GM10248 (cell line): ENCODE measurements at regions not wholly inside any gene's neighbourhood (a gene's known extent, or its start where the extent isn't known, plus 50 kb on each side); places are given as distances from the start of the nearest gene placed in this dataset.

Source experiments
- CTCF ChIA-PET: fragments of 300-600 bp; sonication (Branson Sonifier 250); formaldehyde crosslinking; extraction: SDS; loops from one replicate; lab custom pipeline; 2021; ENCODE audit warnings: antibody characterized with exemption; lab: Yijun Ruan, JAX
- POLR2A ChIA-PET: fragments of 350-650 bp; sonication (Branson Sonifier 250); formaldehyde crosslinking; extraction: SDS; loops from one replicate; lab custom pipeline; 2020; ENCODE audit warnings: antibody characterized with exemption; lab: Yijun Ruan, JAX
- DNase-seq: peaks from one replicate; pipeline ENCODE4 v3.0.0; 2012; ENCODE audit errors: extremely low spot score
- CTCF ChIP-seq: IDR thresholded peaks from 2 replicates; pipeline ENCODE4 v1.5.1; 2012; ENCODE audit warnings: mild to moderate bottlenecking, low read depth; ENCODE audit errors: extremely low read depth, missing control alignments, control extremely low read depth

GRCh38 chr15:38035701-38036100 lies 101.3 kb downstream of the TMCO5A start:
- no peak for DNase-seq
- ChIA-PET CTCF (interaction anchor here (0.8 to 1.5 kb wide), 5 partner anchors 8 to 95 kb away, joined by 3 to 5 read pairs (median 4); no protein-coding TSS in a partner anchor), POLR2A (no interaction called here)
- TF ChIP-seq CTCF = no peak

- POLR2A ChIA-PET = no interaction called here
- no peak for DNase-seq
- CTCF ChIA-PET = no interaction called here
- no peak for TF ChIP-seq CTCF
These were observed 102.4 kb downstream of the TMCO5A start for GRCh38 chr15:38036790-38037338.

- ChIA-PET CTCF (interaction anchor here (1.1 to 1.3 kb wide), 3 partner anchors 34 to 401 kb away, joined by 3 to 4 read pairs (median 3); no protein-coding TSS in a partner anchor), POLR2A (no interaction called here)
- no peak for DNase-seq
- no peak for TF ChIP-seq CTCF
These were observed 104.4 kb downstream of the TMCO5A start for GRCh38 chr15:38038659-38039442.

- ChIA-PET POLR2A (no interaction called here), CTCF (no interaction called here)
- TF ChIP-seq CTCF = no peak
- DNase-seq = no peak
These were observed 106.2 kb downstream of the TMCO5A start for GRCh38 chr15:38040615-38041014.

GRCh38 chr15:38041576-38041975 lies 107.1 kb downstream of the TMCO5A start:
- no peak for TF ChIP-seq CTCF
- ChIA-PET POLR2A (no interaction called here), CTCF (interaction anchor here (0.8 to 1.0 kb wide), 3 partner anchors 9 to 42 kb away, joined by 3 to 4 read pairs (median 3); no protein-coding TSS in a partner anchor)
- DNase-seq = no peak

GRCh38 chr15:38042211-38042610 lies 107.8 kb downstream of the TMCO5A start:
- DNase-seq = no peak
- CTCF ChIA-PET = interaction anchor here (0.8 to 1.0 kb wide), 3 partner anchors 8 to 42 kb away, joined by 3 to 4 read pairs (median 3); no protein-coding TSS in a partner anchor
- POLR2A ChIA-PET = no interaction called here
- no peak for TF ChIP-seq CTCF
